H9 (cell line): ENCODE measurements at regions not wholly inside any gene's neighbourhood (a gene's known extent, or its start where the extent isn't known, plus 50 kb on each side); places are given as distances from the start of the nearest gene placed in this dataset.

Experiments
- DNase-seq: peaks from one replicate; pipeline ENCODE4 v3.0.0-alpha.2; 2017
- H2AFZ ChIP-seq: one replicate; pipeline ENCODE4 v1.6.1; 2013; ENCODE audit warnings: mild to moderate bottlenecking, low read length, control low read depth, moderate library complexity
- H2AK5ac ChIP-seq: 2 replicates; pipeline ENCODE4 v1.6.1; 2013; ENCODE audit warnings: low read length, control low read depth, mixed read lengths; ENCODE audit not compliant: insufficient read length
- H2BK120ac ChIP-seq: one replicate; pipeline ENCODE4 v1.6.1; 2013; ENCODE audit warnings: low read depth, mild to moderate bottlenecking, low read length, control low read depth, inconsistent platforms; ENCODE audit not compliant: poor library complexity, severe bottlenecking
- H2BK12ac ChIP-seq: 2 replicates; pipeline ENCODE4 v1.6.1; 2013; ENCODE audit warnings: low read length, control low read depth, mixed read lengths, low read depth; ENCODE audit not compliant: insufficient read length
- H2BK15ac ChIP-seq: 2 replicates; pipeline ENCODE4 v1.6.1; 2013; ENCODE audit warnings: low read depth, low read length, control low read depth
- H2BK20ac ChIP-seq: one replicate; pipeline ENCODE4 v1.6.1; 2013; ENCODE audit warnings: low read depth, mild to moderate bottlenecking, low read length, control low read depth, inconsistent platforms; ENCODE audit not compliant: poor library complexity, severe bottlenecking
- H2BK5ac ChIP-seq: 2 replicates; pipeline ENCODE4 v1.6.1; 2013; ENCODE audit warnings: low read length, control low read depth, mixed read lengths; ENCODE audit not compliant: insufficient read length
- H3K14ac ChIP-seq: 2 replicates; pipeline ENCODE4 v1.6.1; 2013; ENCODE audit warnings: low read length, control low read depth; ENCODE audit not compliant: insufficient read depth
- H3K18ac ChIP-seq: 2 replicates; pipeline ENCODE4 v1.6.1; 2013; ENCODE audit warnings: low read depth, mild to moderate bottlenecking, mixed read lengths, low read length, control low read depth; ENCODE audit not compliant: insufficient read length
- H3K23ac ChIP-seq: 2 replicates; pipeline ENCODE4 v1.6.1; 2013; ENCODE audit warnings: low read length, control low read depth, mixed read lengths, low read depth; ENCODE audit not compliant: insufficient read length
- H3K23me2 ChIP-seq: 2 replicates; pipeline ENCODE4 v1.6.1; 2013; ENCODE audit warnings: low read depth, mild to moderate bottlenecking, mixed read lengths, low read length, control low read depth; ENCODE audit not compliant: insufficient read length, poor library complexity, severe bottlenecking
- H3K27ac ChIP-seq: 2 replicates; pipeline ENCODE4 v1.5.1; 2013; ENCODE audit warnings: low read length, control low read depth, mixed read lengths, low read depth; ENCODE audit not compliant: insufficient read length
- H3K27me3 ChIP-seq: 2 replicates; pipeline ENCODE4 v1.6.1; 2013; ENCODE audit warnings: low read length, control low read depth, inconsistent platforms; ENCODE audit not compliant: insufficient read depth
- H3K4ac ChIP-seq: 2 replicates; pipeline ENCODE4 v1.6.1; 2013; ENCODE audit warnings: low read depth, mild to moderate bottlenecking, control low read depth, inconsistent platforms, low read length, moderate library complexity
- H3K4me1 ChIP-seq: 2 replicates; pipeline ENCODE4 v1.6.1; 2013; ENCODE audit warnings: low read length, control low read depth, inconsistent platforms; ENCODE audit not compliant: insufficient read depth
- H3K4me2 ChIP-seq: 2 replicates; pipeline ENCODE4 v1.6.1; 2013; ENCODE audit warnings: low read length, control low read depth, mixed read lengths; ENCODE audit not compliant: insufficient read length, insufficient read depth
- H3K56ac ChIP-seq: 2 replicates; pipeline ENCODE4 v1.6.1; 2013; ENCODE audit warnings: low read depth, mild to moderate bottlenecking, mixed read lengths, low read length, control low read depth; ENCODE audit not compliant: insufficient read length
- H3K79me1 ChIP-seq: 2 replicates; pipeline ENCODE4 v1.6.1; 2013; ENCODE audit warnings: low read depth, mild to moderate bottlenecking, moderate library complexity, low read length, control low read depth, inconsistent platforms; ENCODE audit not compliant: insufficient read depth, poor library complexity, severe bottlenecking
- H3K79me2 ChIP-seq: 2 replicates; pipeline ENCODE4 v1.6.1; 2013; ENCODE audit warnings: low read length, control low read depth, inconsistent platforms; ENCODE audit not compliant: insufficient read depth
- H3K9ac ChIP-seq: 2 replicates; pipeline ENCODE4 v1.6.1; 2013; ENCODE audit warnings: low read length, control low read depth, mixed read lengths; ENCODE audit not compliant: insufficient read length; ENCODE audit errors: extremely low read depth
- H3K9me3 ChIP-seq: one replicate; pipeline ENCODE4 v1.6.1; 2013; ENCODE audit warnings: low read depth, low read length, inconsistent platforms; ENCODE audit not compliant: control insufficient read depth
- H3T11ph ChIP-seq: one replicate; pipeline ENCODE4 v1.6.1; 2013; ENCODE audit warnings: mild to moderate bottlenecking, low read length, control low read depth, inconsistent platforms
- H4K20me1 ChIP-seq: one replicate; pipeline ENCODE4 v1.6.1; 2013; ENCODE audit not compliant: control insufficient read depth, insufficient read length, insufficient read depth
- H4K5ac ChIP-seq: 2 replicates; pipeline ENCODE4 v1.6.1; 2013; ENCODE audit warnings: low read depth, mild to moderate bottlenecking, mixed read lengths, low read length, control low read depth; ENCODE audit not compliant: insufficient read length
- H4K8ac ChIP-seq: replicated peaks from 2 replicates; pipeline ENCODE4 v1.6.1; 2013; ENCODE audit warnings: low read length, control low read depth, mixed read lengths, low read depth; ENCODE audit not compliant: insufficient read length
- H4K91ac ChIP-seq: 2 replicates; pipeline ENCODE4 v1.6.1; 2013; ENCODE audit warnings: low read depth, mild to moderate bottlenecking, moderate library complexity, mixed read lengths, low read length, control low read depth; ENCODE audit not compliant: insufficient read length
- H3K27ac Mint-ChIP-seq, 3 experiments: 2 replicates in 2 of 3; 3 replicates in 1 of 3; pipeline ENCODE4 v1.8.0; 2020 to 2021; ENCODE audit warnings: mixed read lengths in 3 of 3, mild to moderate bottlenecking in 1 of 3, moderate library complexity in 1 of 3
- H3K27me3 Mint-ChIP-seq: 2 replicates; pipeline ENCODE4 v1.8.0; 2021; ENCODE audit warnings: low read depth, mild to moderate bottlenecking, moderate library complexity, mixed read lengths
- H3K36me3 Mint-ChIP-seq, 3 experiments: 2 replicates in 2 of 3; 3 replicates in 1 of 3; pipeline ENCODE4 v1.8.0; 2020 to 2021; ENCODE audit warnings: low read depth in 3 of 3, mixed read lengths in 3 of 3; ENCODE audit not compliant: insufficient read depth in 1 of 3
- H3K4me1 Mint-ChIP-seq, 2 experiments: 2 replicates each; pipeline ENCODE4 v1.8.0; 2020; ENCODE audit warnings: mixed read lengths in 2 of 2
- H3K4me3 Mint-ChIP-seq, 2 experiments: 2 replicates in 1 of 2; 3 replicates in 1 of 2; pipeline ENCODE4 v1.8.0; 2020 to 2021; ENCODE audit warnings: mild to moderate bottlenecking in 2 of 2, mixed read lengths in 2 of 2, moderate library complexity in 1 of 2
- H3K9me3 Mint-ChIP-seq, 2 experiments: 2 replicates in 1 of 2; 3 replicates in 1 of 2; pipeline ENCODE4 v1.8.0; 2020; ENCODE audit warnings: mild to moderate bottlenecking in 2 of 2, mixed read lengths in 2 of 2, moderate library complexity in 1 of 2
- whole genome bisulfite sequencing: extraction: QIAGEN DNeasy Blood & Tissue Kit; methylation state at CpG from one replicate; pipeline ENCODE4 v1.1.7; 2013; ENCODE audit warnings: missing lambda C conversion rate, low lambda C conversion rate, mixed read lengths; ENCODE audit not compliant: insufficient read length; ENCODE audit errors: extremely low coverage; 5-methylcytosine and 5-hydroxymethylcytosine counted together
- TF ChIP-seq, protein P1 (sequence below): fragments of 200-600 bp; sonication (generic); conservative IDR thresholded peaks from 3 replicates; pipeline ENCODE4 v1.8.0; 2021; ENCODE audit warnings: antibody characterized with exemption, mild to moderate bottlenecking

DNA sequence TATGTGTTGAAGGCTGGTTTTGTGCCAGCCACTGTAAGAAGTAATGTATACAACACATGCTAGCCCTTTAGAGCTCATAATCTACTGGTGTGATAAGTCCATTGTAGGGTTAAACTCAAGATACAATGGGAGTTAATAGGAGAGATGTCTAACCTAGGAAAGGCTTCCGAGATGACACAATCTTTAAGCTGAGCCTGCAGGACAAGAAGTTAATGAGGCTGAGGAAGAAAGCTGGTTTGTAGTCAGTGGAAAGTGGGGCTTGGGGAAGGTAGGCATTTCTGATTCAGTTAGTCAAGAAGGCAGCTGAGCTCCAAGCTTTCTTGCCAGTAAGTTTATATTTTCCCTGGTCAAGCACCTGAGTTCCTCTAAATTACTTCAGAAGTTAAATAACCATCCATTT is 83.0 kb upstream of the TGFBR2 start:
- Histone ChIP-seq H3K18ac (no peak overlapping the region), H3T11ph (no peak overlapping the region), H3K23me2 (no peaks in the 10 kb centered on the region), H3K9ac (no peak overlapping the region), H3K23ac (no peak overlapping the region), H3K79me1 (no peaks in the 10 kb centered on the region), H3K4me2 (no peak overlapping the region), H3K14ac (no peak overlapping the region), H4K5ac (no peak overlapping the region), H2BK5ac (no peak overlapping the region), H3K79me2 (no peaks in the 10 kb centered on the region), H3K4ac (no peak overlapping the region), H2BK120ac (no peak overlapping the region), H3K27ac (no peak overlapping the region), H2AFZ (no peak overlapping the region), H2AK5ac (no peak overlapping the region), H2BK12ac (no peak overlapping the region), H4K20me1 (no peaks in the 10 kb centered on the region), H3K27me3 (no peaks in the 10 kb centered on the region), H3K9me3 (no peaks in the 10 kb centered on the region), H3K4me1 (no peaks in the 10 kb centered on the region), H2BK15ac (no peak overlapping the region), H2BK20ac (no peak overlapping the region), H4K8ac (no peak overlapping the region), H3K56ac (no peak overlapping the region), H4K91ac (no peak overlapping the region)
- Mint-ChIP-seq H3K27me3 (no peaks in the 10 kb centered on the region), H3K9me3 (peaks cover 0 to 2% of the 10 kb centered on the region in 2 experiments; a peak in 1 of 5 replicates), H3K4me1 (peaks cover 0 to 2% of the 10 kb centered on the region in 2 experiments; a peak in 3 of 4 replicates), H3K4me3 (no peak overlapping the region), H3K36me3 (no peaks in the 10 kb centered on the region), H3K27ac (no peak overlapping the region)
- TF ChIP-seq, protein P1, sequence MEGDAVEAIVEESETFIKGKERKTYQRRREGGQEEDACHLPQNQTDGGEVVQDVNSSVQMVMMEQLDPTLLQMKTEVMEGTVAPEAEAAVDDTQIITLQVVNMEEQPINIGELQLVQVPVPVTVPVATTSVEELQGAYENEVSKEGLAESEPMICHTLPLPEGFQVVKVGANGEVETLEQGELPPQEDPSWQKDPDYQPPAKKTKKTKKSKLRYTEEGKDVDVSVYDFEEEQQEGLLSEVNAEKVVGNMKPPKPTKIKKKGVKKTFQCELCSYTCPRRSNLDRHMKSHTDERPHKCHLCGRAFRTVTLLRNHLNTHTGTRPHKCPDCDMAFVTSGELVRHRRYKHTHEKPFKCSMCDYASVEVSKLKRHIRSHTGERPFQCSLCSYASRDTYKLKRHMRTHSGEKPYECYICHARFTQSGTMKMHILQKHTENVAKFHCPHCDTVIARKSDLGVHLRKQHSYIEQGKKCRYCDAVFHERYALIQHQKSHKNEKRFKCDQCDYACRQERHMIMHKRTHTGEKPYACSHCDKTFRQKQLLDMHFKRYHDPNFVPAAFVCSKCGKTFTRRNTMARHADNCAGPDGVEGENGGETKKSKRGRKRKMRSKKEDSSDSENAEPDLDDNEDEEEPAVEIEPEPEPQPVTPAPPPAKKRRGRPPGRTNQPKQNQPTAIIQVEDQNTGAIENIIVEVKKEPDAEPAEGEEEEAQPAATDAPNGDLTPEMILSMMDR = no peak
- no peak for DNase-seq
- no CpG with 5 or more reads among the region's 1 CpG for WGBS
